ENCODE measurements at regions not wholly inside any gene's neighbourhood (a gene's known extent, or its start where the extent isn't known, plus 50 kb on each side); places are given as distances from the start of the nearest gene placed in this dataset.

DNA sequence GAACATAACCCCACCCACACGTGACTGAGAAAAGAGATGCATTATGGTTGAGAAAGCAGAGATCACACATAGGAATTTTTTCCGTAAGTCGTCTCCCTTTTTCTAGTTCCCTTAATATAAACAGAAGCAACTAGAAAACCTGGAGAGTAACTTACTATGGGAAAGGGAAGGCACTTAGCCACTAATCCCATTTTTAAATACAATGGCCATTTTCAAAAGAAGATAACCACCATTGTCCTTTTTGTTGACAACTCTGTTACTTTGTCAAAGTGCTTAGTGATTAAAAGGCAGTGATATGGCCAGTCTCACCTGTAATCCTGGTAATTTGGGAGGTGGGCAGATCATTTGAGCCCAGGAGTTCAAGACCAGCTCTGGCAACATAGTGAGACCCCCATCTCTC lies 184.4 kb upstream of the UMPS start:
- TF ChIP-seq POLR2A (IDR thresholded peaks at IDR 0.05) (no peak), POLR2AphosphoS5 (IDR thresholded peaks at IDR 0.05) (no peak)
- TF ChIP-seq, protein P1, sequence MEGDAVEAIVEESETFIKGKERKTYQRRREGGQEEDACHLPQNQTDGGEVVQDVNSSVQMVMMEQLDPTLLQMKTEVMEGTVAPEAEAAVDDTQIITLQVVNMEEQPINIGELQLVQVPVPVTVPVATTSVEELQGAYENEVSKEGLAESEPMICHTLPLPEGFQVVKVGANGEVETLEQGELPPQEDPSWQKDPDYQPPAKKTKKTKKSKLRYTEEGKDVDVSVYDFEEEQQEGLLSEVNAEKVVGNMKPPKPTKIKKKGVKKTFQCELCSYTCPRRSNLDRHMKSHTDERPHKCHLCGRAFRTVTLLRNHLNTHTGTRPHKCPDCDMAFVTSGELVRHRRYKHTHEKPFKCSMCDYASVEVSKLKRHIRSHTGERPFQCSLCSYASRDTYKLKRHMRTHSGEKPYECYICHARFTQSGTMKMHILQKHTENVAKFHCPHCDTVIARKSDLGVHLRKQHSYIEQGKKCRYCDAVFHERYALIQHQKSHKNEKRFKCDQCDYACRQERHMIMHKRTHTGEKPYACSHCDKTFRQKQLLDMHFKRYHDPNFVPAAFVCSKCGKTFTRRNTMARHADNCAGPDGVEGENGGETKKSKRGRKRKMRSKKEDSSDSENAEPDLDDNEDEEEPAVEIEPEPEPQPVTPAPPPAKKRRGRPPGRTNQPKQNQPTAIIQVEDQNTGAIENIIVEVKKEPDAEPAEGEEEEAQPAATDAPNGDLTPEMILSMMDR (IDR thresholded peaks at IDR 0.05): no peak

All from stomach (tissue), 4 donors.